Right lobe of liver (tissue), 6 donors: ENCODE measurements at regions not wholly inside any gene's neighbourhood (a gene's known extent, or its start where the extent isn't known, plus 50 kb on each side); places are given as distances from the start of the nearest gene placed in this dataset.
"Not testable (repeated sequence)": the region's sequence is repeated elsewhere in the genome, so short reads cannot be mapped to it uniquely, and the experiment has no call there.

Experiments
- ATAC-seq, 4 donors: fragments of 200-7000 bp; cut with Tn5 transposase; one replicate each; pipeline ENCODE4 v1.9.1; 2020; ENCODE audit warnings: mild to moderate bottlenecking in 4 of 4, moderate library complexity in 4 of 4
- DNase-seq, 3 donors: peaks; one replicate each; pipeline ENCODE4 v3.0.0-alpha.2; 2020
- H3K27ac ChIP-seq, 3 donors: fragments of 200-600 bp; one replicate each; pipeline ENCODE4 v1.8.0; 2022
- H3K27me3 ChIP-seq, 2 donors: fragments of 200-600 bp; one replicate each; pipeline ENCODE4 v1.8.0; 2022
- H3K36me3 ChIP-seq, 4 donors: fragments of 200-600 bp; sonication (generic) in 1 of 4; one replicate each; pipeline versions ENCODE4 v1.5.1 to v1.8.0; 2017 to 2022; ENCODE audit warnings: control low read depth in 1 of 4
- H3K4me1 ChIP-seq, 4 donors: fragments of 200-600 bp; sonication (generic) in 1 of 4; one replicate each; pipeline versions ENCODE4 v1.5.1 to v1.8.0; 2017 to 2022; ENCODE audit warnings: control low read depth in 1 of 4
- H3K4me3 ChIP-seq, 3 donors: fragments of 200-600 bp; one replicate each; pipeline ENCODE4 v1.8.0; 2022
- H3K9me3 ChIP-seq, 4 donors: fragments of 200-600 bp; sonication (generic) in 1 of 4; one replicate each; pipeline versions ENCODE4 v1.5.1 to v1.8.0; 2017 to 2022; ENCODE audit warnings: control low read depth in 1 of 4
- CTCF ChIP-seq, 4 donors: fragments of 200-600 bp in 3 of 4; fragments of 450-650 bp in 1 of 4; IDR thresholded peaks; one replicate each; pipeline versions ENCODE4 v1.5.1 to v1.8.0; 2016 to 2022; ENCODE audit warnings: antibody characterized with exemption in 4 of 4, mild to moderate bottlenecking in 2 of 4
- POLR2A ChIP-seq: fragments of 450-650 bp; IDR thresholded peaks from one replicate; pipeline ENCODE4 v1.6.1; 2017; ENCODE audit warnings: antibody characterized with exemption, mild to moderate bottlenecking
- WGBS: methylation state at CpG from one replicate; pipeline ENCODE4 v1.1.6; 2018; ENCODE audit warnings: low coverage, low lambda C conversion rate; ENCODE audit not compliant: insufficient coverage; ENCODE audit errors: missing lambda C conversion rate; 5-methylcytosine and 5-hydroxymethylcytosine counted together
- intact Hi-C, 2 donors: fragments of 100-400 bp; cut with DNase I; formaldehyde crosslinking; loops; one replicate each; pipeline versions ENCODE4 v1.11.2 to v1.14.1; 2022
- donor health status: DM: no; HTN: yes; CAD: no.
- donor health status: DM: no; HTN: no; CAD: no.
- donor health status: DM: no; HTN: no; CAD: no.
- donor health status: DM: no; HTN: yes; CAD: no.
- donor health status: DM: no; HTN: yes; CAD: no.

DNA sequence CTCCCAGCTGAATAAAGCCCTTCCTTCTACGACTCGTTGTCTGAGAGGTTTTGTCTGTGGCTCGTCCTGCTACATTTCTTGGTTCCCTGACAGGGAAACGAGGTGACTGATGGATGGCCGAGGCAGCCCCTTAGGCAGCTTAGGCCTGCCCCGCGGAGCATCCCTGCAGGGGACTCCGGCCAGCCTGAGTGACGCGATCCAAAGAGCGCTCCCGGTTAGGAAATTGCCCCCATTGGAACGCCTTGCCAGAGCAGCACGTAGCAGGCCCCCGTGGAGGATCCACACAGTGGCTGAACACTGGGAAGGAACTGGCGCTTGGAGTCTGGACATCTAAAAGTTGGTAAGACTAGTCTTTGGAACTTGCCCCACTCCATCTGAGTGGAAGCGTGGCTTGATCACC is 296.8 kb upstream of the SGCG start:
- Histone ChIP-seq H3K9me3 (no peaks in the 10 kb centered on the region), H3K36me3 (no peaks in the 10 kb centered on the region), H3K27ac (no peak overlapping the region), H3K4me1 (no peaks in the 10 kb centered on the region), H3K4me3 (no peak overlapping the region), H3K27me3 (no peaks in the 10 kb centered on the region)
- TF ChIP-seq CTCF (IDR thresholded peaks at IDR 0.05) (no peak), POLR2A (no peak)
- DNase-seq = no peak
- intact Hi-C loops = no loop called here
- ATAC-seq = no peak
- WGBS = 60% methylated on average over 2 of the region's 17 CpGs

GRCh38 chr13:22886061-22886460 is 294.7 kb upstream of the SGCG start:
- H3K36me3 ChIP-seq, H3K27me3 ChIP-seq, DNase-seq, H3K4me1 ChIP-seq, H3K9me3 ChIP-seq, H3K27ac ChIP-seq, H3K4me3 ChIP-seq, ATAC-seq, intact Hi-C loops: not testable (repeated sequence)
- WGBS = 73% methylated on average over 5 of the region's 8 CpGs

DNA sequence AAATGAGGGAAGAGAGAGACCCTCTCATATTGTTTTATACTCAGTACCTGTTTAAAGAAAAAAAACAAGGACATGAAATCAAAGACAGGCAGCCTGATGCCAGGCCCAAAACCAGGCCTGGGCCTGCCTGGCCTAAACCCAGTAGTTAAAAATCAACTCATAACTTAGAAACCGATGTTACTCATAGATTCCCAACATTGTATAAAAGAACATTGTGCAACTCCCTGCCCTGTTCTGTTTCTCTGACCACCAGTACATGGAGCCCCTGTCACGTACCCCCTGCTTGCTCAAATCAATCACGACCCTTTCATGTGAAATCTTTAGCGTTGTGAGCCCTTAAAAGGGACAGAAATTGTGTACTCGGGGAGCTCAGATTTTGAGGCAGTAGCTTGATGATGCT is 291.4 kb upstream of the SGCG start:
- H3K27ac ChIP-seq, H3K4me1 ChIP-seq, H3K4me3 ChIP-seq, H3K36me3 ChIP-seq, intact Hi-C loops, H3K9me3 ChIP-seq, H3K27me3 ChIP-seq, ATAC-seq, DNase-seq: not testable (repeated sequence)
- WGBS = 69% methylated on average over 5 of the region's 5 CpGs

- ATAC-seq (no peak), DNase-seq (no peak)
- H3K4me3 ChIP-seq = no peak overlapping the region
- H3K4me1 ChIP-seq = no peaks in the 10 kb centered on the region
- no peaks in the 10 kb centered on the region for H3K36me3 ChIP-seq
- no peak overlapping the region for H3K27ac ChIP-seq
- no peaks in the 10 kb centered on the region for H3K9me3 ChIP-seq
- WGBS = 35% methylated on average over 3 of the region's 4 CpGs
- H3K27me3 ChIP-seq = no peaks in the 10 kb centered on the region
- no peak for TF ChIP-seq CTCF (IDR thresholded peaks at IDR 0.05)
- no peak for TF ChIP-seq POLR2A
- intact Hi-C loops = no loop called here
Measured at GRCh38 chr13:22893204-22893603, 287.6 kb upstream of the SGCG start.

DNA sequence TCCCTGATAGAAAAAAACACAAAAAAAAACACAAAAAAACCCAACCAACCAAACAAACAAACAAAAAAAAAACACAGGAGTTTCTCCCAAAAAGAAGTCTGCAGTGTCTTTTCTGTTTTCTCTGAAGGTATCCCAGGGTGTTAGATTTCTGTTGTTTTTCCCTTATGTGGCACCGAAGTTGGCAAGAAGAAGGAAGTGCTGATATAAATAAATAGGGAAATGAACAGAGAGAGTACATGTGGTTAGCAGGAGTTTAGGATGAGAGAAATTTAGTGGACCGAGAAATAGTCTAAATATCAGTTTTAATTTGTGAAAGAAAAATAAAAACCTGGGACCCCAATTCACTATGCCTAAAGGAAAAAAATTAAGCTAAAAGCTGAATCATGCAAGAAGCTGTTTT is 287.0 kb upstream of the SGCG start:
- no peak for TF ChIP-seq CTCF (IDR thresholded peaks at IDR 0.05)
- no peak for TF ChIP-seq POLR2A
- Histone ChIP-seq H3K36me3 (no peaks in the 10 kb centered on the region), H3K27ac (no peak overlapping the region), H3K4me1 (no peaks in the 10 kb centered on the region), H3K9me3 (no peaks in the 10 kb centered on the region), H3K27me3 (no peaks in the 10 kb centered on the region), H3K4me3 (no peak overlapping the region)
- intact Hi-C loops = no loop called here
- ATAC-seq (no peak), DNase-seq (no peak)
- WGBS = 46% methylated on average over 2 of the region's 2 CpGs

GRCh38 chr13:22897571-22898314 is 283.0 kb upstream of the SGCG start:
- Histone ChIP-seq H3K9me3 (no peaks in the 10 kb centered on the region), H3K27ac (no peak overlapping the region), H3K27me3 (no peaks in the 10 kb centered on the region), H3K4me3 (no peak overlapping the region), H3K36me3 (no peaks in the 10 kb centered on the region), H3K4me1 (no peaks in the 10 kb centered on the region)
- peak in 1 of 4 donors; percentile 27 for ATAC-seq
- TF ChIP-seq POLR2A (no peak), CTCF (IDR thresholded peaks at IDR 0.05) (no peak)
- WGBS = 78% methylated on average over 12 of the region's 39 CpGs
- DNase-seq = no peak
- intact Hi-C loops = no loop called here

DNA sequence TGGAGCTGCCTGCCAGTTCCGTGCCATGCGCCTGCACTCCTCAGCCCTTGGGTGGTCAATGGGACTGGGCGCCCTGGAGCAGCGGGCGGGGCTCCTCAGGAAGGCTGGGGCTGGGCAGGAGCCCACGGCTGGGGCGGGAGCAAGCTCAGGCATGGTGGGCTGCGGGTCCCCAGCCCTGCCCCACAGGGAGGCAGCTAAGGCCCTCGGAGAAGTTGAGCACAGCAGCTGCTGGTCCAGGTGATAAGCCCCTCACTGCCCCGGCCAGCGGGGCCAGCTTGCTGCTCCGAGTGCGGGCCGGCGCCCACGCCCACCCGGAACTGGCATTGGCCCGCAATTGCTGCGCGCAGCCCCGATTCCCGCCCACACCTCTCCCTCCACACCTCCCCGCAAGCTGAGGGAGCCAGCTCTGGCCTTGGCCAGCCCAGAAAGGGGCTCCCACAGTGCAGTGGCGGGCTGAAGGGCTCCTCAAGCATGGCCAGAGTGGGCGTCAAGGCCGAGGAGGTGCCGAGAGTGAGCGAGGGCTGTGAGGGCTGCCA is 280.3 kb upstream of the SGCG start:
- WGBS = 58% methylated on average over 7 of the region's 28 CpGs
- H3K36me3 ChIP-seq, H3K9me3 ChIP-seq, H3K4me1 ChIP-seq, H3K4me3 ChIP-seq, H3K27ac ChIP-seq, DNase-seq, intact Hi-C loops, ATAC-seq, H3K27me3 ChIP-seq: not testable (repeated sequence)
